AG10803 (cell line): ENCODE measurements at regions not wholly inside any gene's neighbourhood (a gene's known extent, or its start where the extent isn't known, plus 50 kb on each side); places are given as distances from the start of the nearest gene placed in this dataset.

Source experiments
- DNase-seq: peaks from one replicate; pipeline ENCODE4 v3.0.0; 2010; ENCODE audit warnings: low read depth
- H3K4me3 ChIP-seq: 2 replicates; pipeline ENCODE4 v1.5.1; 2011; ENCODE audit warnings: mild to moderate bottlenecking, low read length, control low read depth
- TF ChIP-seq, protein P1 (sequence below): conservative IDR thresholded peaks from 2 replicates; pipeline ENCODE4 v1.5.1; 2011; ENCODE audit warnings: mild to moderate bottlenecking, low read length, control low read depth, inconsistent platforms

- no peak overlapping the region for H3K4me3 ChIP-seq
- DNase-seq = no peak
- TF ChIP-seq, protein P1, sequence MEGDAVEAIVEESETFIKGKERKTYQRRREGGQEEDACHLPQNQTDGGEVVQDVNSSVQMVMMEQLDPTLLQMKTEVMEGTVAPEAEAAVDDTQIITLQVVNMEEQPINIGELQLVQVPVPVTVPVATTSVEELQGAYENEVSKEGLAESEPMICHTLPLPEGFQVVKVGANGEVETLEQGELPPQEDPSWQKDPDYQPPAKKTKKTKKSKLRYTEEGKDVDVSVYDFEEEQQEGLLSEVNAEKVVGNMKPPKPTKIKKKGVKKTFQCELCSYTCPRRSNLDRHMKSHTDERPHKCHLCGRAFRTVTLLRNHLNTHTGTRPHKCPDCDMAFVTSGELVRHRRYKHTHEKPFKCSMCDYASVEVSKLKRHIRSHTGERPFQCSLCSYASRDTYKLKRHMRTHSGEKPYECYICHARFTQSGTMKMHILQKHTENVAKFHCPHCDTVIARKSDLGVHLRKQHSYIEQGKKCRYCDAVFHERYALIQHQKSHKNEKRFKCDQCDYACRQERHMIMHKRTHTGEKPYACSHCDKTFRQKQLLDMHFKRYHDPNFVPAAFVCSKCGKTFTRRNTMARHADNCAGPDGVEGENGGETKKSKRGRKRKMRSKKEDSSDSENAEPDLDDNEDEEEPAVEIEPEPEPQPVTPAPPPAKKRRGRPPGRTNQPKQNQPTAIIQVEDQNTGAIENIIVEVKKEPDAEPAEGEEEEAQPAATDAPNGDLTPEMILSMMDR = no peak
These were observed 593.1 kb upstream of the CHAC2 start for GRCh38 chr2:53174539-53174938.

GRCh38 chr2:53173698-53174455 is 593.7 kb upstream of the CHAC2 start:
- DNase-seq = no peak
- no peak overlapping the region for H3K4me3 ChIP-seq
- TF ChIP-seq, protein P1 = no peak

- no peak for DNase-seq
- TF ChIP-seq, protein P1 = no peak
These were observed 594.5 kb upstream of the CHAC2 start for GRCh38 chr2:53173091-53173490.

DNA sequence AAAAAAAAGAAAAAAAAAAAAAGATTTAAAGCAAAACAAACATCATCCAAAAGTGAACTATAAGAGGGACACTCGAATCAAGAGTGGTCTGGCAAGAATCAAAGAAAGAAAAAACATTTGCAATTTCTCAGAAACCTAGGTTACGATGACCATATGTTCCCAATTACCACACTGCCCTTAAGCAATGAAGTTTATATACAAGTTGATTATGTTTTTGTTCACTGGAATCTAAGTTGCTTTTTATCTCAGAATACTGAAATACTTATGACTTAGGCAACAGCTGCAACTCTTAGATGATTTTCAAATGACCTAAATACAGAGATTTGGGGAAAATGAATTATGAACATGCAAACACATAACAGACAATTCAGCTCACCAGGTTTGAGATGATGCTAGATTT is 597.1 kb upstream of the CHAC2 start:
- no peak overlapping the region for H3K4me3 ChIP-seq
- TF ChIP-seq, protein P1 = no peak
- DNase-seq = peak; percentile 8

More at GRCh38 chr2:53173091-53173490, 594.5 kb upstream of the CHAC2 start:
- H3K4me3 ChIP-seq = no peak overlapping the region

DNA sequence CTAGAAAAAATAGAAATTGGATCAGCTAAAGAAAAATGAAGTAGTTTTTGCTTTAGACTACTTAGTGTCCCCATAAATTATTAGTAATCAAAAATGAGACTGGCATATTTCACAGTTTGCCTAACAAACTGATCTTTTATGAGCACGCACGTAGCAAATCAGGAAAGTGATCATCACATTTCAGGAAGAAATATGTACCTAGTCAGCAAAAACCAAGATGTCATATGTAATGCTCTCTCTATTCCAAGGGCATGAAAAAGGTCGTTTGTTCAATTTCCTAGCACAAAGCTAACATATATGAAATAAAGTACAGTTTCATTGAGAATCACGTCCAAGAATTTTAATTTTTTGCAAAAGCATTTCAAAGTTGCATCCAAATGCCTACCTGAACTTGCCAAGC is 600.4 kb upstream of the CHAC2 start:
- H3K4me3 ChIP-seq = no peak overlapping the region
- no peak for DNase-seq
- TF ChIP-seq, protein P1 = no peak

GRCh38 chr2:53150146-53150545 is 617.5 kb upstream of the CHAC2 start:
- TF ChIP-seq, protein P1 = no peak
- H3K4me3 ChIP-seq = no peak overlapping the region
- DNase-seq = no peak

DNA sequence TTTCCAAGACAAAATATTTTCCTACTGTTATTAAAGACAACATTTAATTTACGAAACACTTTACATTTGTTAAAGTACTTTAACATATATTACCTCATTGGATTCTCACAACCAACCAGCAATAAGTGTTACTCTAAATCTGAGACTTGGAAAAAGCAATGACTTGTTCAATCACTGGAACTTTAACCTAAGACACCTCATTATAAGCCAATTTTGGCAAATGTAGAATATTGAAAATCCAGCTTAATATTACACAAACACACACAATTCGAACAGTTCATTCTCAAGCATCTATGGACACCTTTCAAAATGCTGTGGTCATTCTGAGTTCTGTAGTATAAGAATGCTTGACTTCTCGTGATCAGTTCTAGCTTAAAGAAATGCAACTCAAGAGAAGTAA is 619.4 kb upstream of the CHAC2 start:
- no peak overlapping the region for H3K4me3 ChIP-seq
- TF ChIP-seq, protein P1 = no peak
- DNase-seq = no peak
